ENCODE measurements at regions not wholly inside any gene's neighbourhood (a gene's known extent, or its start where the extent isn't known, plus 50 kb on each side); places are given as distances from the start of the nearest gene placed in this dataset.

- TF ChIP-seq CTCF (IDR thresholded peaks at IDR 0.05 in 4 of 5, conservative IDR thresholded peaks at IDR 0.05 in 1 of 5) (no peak), POLR2A (IDR thresholded peaks at IDR 0.05) (no peak)
Observed at GRCh38 chr13:66033924-66034323, 1196.2 kb downstream of the PCDH9 start.

Data from gastrocnemius medialis (tissue), 4 donors.